MM.1S (cell line): ENCODE measurements at regions not wholly inside any gene's neighbourhood (a gene's known extent, or its start where the extent isn't known, plus 50 kb on each side); places are given as distances from the start of the nearest gene placed in this dataset.

Source experiments
- EZH2 ChIP-seq: fragments of 300-600 bp; sonication (generic); optimal IDR thresholded peaks from 2 replicates; pipeline ENCODE3; 2017; ENCODE audit warnings: low read depth, mild to moderate bottlenecking, antibody characterized with exemption, low read length, mixed read lengths
- EZH2phosphoT487 ChIP-seq: fragments of 300-600 bp; sonication (generic); IDR thresholded peaks from 2 replicates; pipeline ENCODE4 v1.6.1; 2018; ENCODE audit warnings: antibody characterized with exemption, low read length
- TF ChIP-seq, protein P1 (sequence below): fragments of 300-600 bp; sonication (generic); IDR thresholded peaks from 2 replicates; pipeline ENCODE4 v1.5.1; 2016; ENCODE audit warnings: antibody characterized with exemption, low read length, mixed read lengths

GRCh38 chr14:49497725-49498348 lies 88.3 kb downstream of the RPS29 start:
- TF ChIP-seq, protein P1, sequence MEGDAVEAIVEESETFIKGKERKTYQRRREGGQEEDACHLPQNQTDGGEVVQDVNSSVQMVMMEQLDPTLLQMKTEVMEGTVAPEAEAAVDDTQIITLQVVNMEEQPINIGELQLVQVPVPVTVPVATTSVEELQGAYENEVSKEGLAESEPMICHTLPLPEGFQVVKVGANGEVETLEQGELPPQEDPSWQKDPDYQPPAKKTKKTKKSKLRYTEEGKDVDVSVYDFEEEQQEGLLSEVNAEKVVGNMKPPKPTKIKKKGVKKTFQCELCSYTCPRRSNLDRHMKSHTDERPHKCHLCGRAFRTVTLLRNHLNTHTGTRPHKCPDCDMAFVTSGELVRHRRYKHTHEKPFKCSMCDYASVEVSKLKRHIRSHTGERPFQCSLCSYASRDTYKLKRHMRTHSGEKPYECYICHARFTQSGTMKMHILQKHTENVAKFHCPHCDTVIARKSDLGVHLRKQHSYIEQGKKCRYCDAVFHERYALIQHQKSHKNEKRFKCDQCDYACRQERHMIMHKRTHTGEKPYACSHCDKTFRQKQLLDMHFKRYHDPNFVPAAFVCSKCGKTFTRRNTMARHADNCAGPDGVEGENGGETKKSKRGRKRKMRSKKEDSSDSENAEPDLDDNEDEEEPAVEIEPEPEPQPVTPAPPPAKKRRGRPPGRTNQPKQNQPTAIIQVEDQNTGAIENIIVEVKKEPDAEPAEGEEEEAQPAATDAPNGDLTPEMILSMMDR: peak; percentile 68
- TF ChIP-seq EZH2phosphoT487 (no peak), EZH2 (no peak)
